Thymus (tissue), 11 donors: ENCODE measurements at regions not wholly inside any gene's neighbourhood (a gene's known extent, or its start where the extent isn't known, plus 50 kb on each side); places are given as distances from the start of the nearest gene placed in this dataset.

Source experiments
- DNase-seq, 9 donors: peaks; one replicate each; pipeline ENCODE4 v3.0.0-alpha.2; 2013; ENCODE audit warnings: low spot score in 9 of 9, low read depth in 6 of 9, missing footprints in 1 of 9
- H3K27ac ChIP-seq, 2 donors: one replicate each; pipeline ENCODE4 v1.5.1; 2013; ENCODE audit warnings: control low read depth in 1 of 2, low read depth in 1 of 2, low read length in 1 of 2, mild to moderate bottlenecking in 1 of 2, moderate library complexity in 1 of 2
- H3K27me3 ChIP-seq, 2 donors: one replicate each; pipeline ENCODE4 v1.5.1; 2013; ENCODE audit warnings: low read length in 1 of 2; ENCODE audit not compliant: control insufficient read depth in 2 of 2, insufficient read depth in 1 of 2
- H3K36me3 ChIP-seq, 2 donors: one replicate each; pipeline ENCODE4 v1.5.1; 2013; ENCODE audit warnings: low read length in 1 of 2, mild to moderate bottlenecking in 1 of 2, moderate library complexity in 1 of 2; ENCODE audit not compliant: control insufficient read depth in 2 of 2, insufficient read depth in 2 of 2
- H3K4me1 ChIP-seq, 2 donors: one replicate each; pipeline ENCODE4 v1.5.1; 2013; ENCODE audit warnings: low read length in 2 of 2; ENCODE audit not compliant: control insufficient read depth in 2 of 2, insufficient read depth in 2 of 2
- H3K4me3 ChIP-seq, 2 donors: one replicate each; pipeline ENCODE4 v1.5.1; 2013; ENCODE audit warnings: low read length in 2 of 2, control low read depth in 1 of 2, mild to moderate bottlenecking in 1 of 2
- H3K9me3 ChIP-seq, 2 donors: one replicate each; pipeline ENCODE4 v1.5.1; 2013; ENCODE audit warnings: low read length in 1 of 2, mild to moderate bottlenecking in 1 of 2; ENCODE audit not compliant: control insufficient read depth in 2 of 2, insufficient read depth in 1 of 2
- WGBS: extraction: QIAGEN DNeasy Blood & Tissue Kit; methylation state at CpG from one replicate; pipeline ENCODE4 v1.1.7; 2013; 5-methylcytosine and 5-hydroxymethylcytosine counted together
- donor health status: healthy.

GRCh38 chr10:130493446-130494145 lies 357.4 kb downstream of the GLRX3 start:
- H3K27me3 ChIP-seq = no peaks in the 10 kb centered on the region
- H3K27ac ChIP-seq = peak overlapping the region in 1 of 2 donors; percentile 33
- peaks cover 0 to 4% of the 10 kb centered on the region in 2 donors for H3K4me1 ChIP-seq
- no peaks in the 10 kb centered on the region for H3K36me3 ChIP-seq
- WGBS = 86% methylated on average over 25 of the region's 25 CpGs
- no peak overlapping the region for H3K4me3 ChIP-seq
- no peak for DNase-seq
- no peaks in the 10 kb centered on the region for H3K9me3 ChIP-seq

GRCh38 chr10:130495116-130495862 lies 359.1 kb downstream of the GLRX3 start:
- no peaks in the 10 kb centered on the region for H3K36me3 ChIP-seq
- H3K9me3 ChIP-seq = no peaks in the 10 kb centered on the region
- 90% methylated on average over 10 of the region's 10 CpGs for WGBS
- H3K4me3 ChIP-seq = no peak overlapping the region
- no peak overlapping the region for H3K27ac ChIP-seq
- peaks cover 0 to 4% of the 10 kb centered on the region in 2 donors for H3K4me1 ChIP-seq
- H3K27me3 ChIP-seq = no peaks in the 10 kb centered on the region
- no peak for DNase-seq

- WGBS = 87% methylated on average over 14 of the region's 14 CpGs
- H3K4me1 ChIP-seq = peaks cover 0 to 4% of the 10 kb centered on the region in 2 donors
- DNase-seq = peak in 5 of 9 donors; percentile 6 to 13 (median 9)
- H3K4me3 ChIP-seq = no peak overlapping the region
- H3K27ac ChIP-seq = no peak overlapping the region
- no peaks in the 10 kb centered on the region for H3K9me3 ChIP-seq
- no peaks in the 10 kb centered on the region for H3K36me3 ChIP-seq
- no peaks in the 10 kb centered on the region for H3K27me3 ChIP-seq
Measured at GRCh38 chr10:130495891-130496636, 359.9 kb downstream of the GLRX3 start.

GRCh38 chr10:130497056-130498010 lies 361.1 kb downstream of the GLRX3 start:
- DNase-seq = no peak

GRCh38 chr10:130498042-130498441 lies 361.9 kb downstream of the GLRX3 start:
- no peaks in the 10 kb centered on the region for H3K27me3 ChIP-seq
- H3K4me1 ChIP-seq = no peaks in the 10 kb centered on the region
- 74% methylated on average over 7 of the region's 7 CpGs for WGBS
- no peaks in the 10 kb centered on the region for H3K9me3 ChIP-seq
- DNase-seq = no peak
- H3K27ac ChIP-seq = no peak overlapping the region
- no peak overlapping the region for H3K4me3 ChIP-seq
- no peaks in the 10 kb centered on the region for H3K36me3 ChIP-seq

More at GRCh38 chr10:130497056-130498010, 361.1 kb downstream of the GLRX3 start:
- no peak overlapping the region for H3K27ac ChIP-seq
- no peaks in the 10 kb centered on the region for H3K9me3 ChIP-seq
- no peaks in the 10 kb centered on the region for H3K36me3 ChIP-seq
- peaks cover 0 to 4% of the 10 kb centered on the region in 2 donors for H3K4me1 ChIP-seq
- H3K27me3 ChIP-seq = no peaks in the 10 kb centered on the region
- H3K4me3 ChIP-seq = no peak overlapping the region
- 91% methylated on average over 21 of the region's 21 CpGs for WGBS

- 82% methylated on average over 8 of the region's 8 CpGs for WGBS
- Histone ChIP-seq H3K4me1 (no peaks in the 10 kb centered on the region), H3K9me3 (no peaks in the 10 kb centered on the region), H3K4me3 (no peak overlapping the region), H3K27me3 (no peaks in the 10 kb centered on the region), H3K36me3 (no peaks in the 10 kb centered on the region), H3K27ac (no peak overlapping the region)
- DNase-seq = no peak
Measured at GRCh38 chr10:130498934-130499333, 362.7 kb downstream of the GLRX3 start.

GRCh38 chr10:130499541-130499940 lies 363.4 kb downstream of the GLRX3 start:
- H3K36me3 ChIP-seq = no peaks in the 10 kb centered on the region
- no peak for DNase-seq
- H3K27me3 ChIP-seq = no peaks in the 10 kb centered on the region
- H3K9me3 ChIP-seq = no peaks in the 10 kb centered on the region
- no peak overlapping the region for H3K4me3 ChIP-seq
- no peak overlapping the region for H3K27ac ChIP-seq
- H3K4me1 ChIP-seq = no peaks in the 10 kb centered on the region

- no peak overlapping the region for H3K4me3 ChIP-seq
- H3K36me3 ChIP-seq = no peaks in the 10 kb centered on the region
- H3K27ac ChIP-seq = no peak overlapping the region
- H3K4me1 ChIP-seq = no peaks in the 10 kb centered on the region
- DNase-seq = no peak
- no peaks in the 10 kb centered on the region for H3K9me3 ChIP-seq
- H3K27me3 ChIP-seq = no peaks in the 10 kb centered on the region
- 85% methylated on average over 10 of the region's 10 CpGs for WGBS
Measured at GRCh38 chr10:130500261-130501000, 364.2 kb downstream of the GLRX3 start.
